ENCODE measurements at regions not wholly inside any gene's neighbourhood (a gene's known extent, or its start where the extent isn't known, plus 50 kb on each side); places are given as distances from the start of the nearest gene placed in this dataset.

GRCh38 chr21:31529406-31529805 lies 130.1 kb upstream of the SOD1 start:
- DNase-seq (ENCODE audit: low read depth in 1 of 2, low spot score in 1 of 2) = no peak
- Histone ChIP-seq H3K4me3 (replicated peaks; ENCODE audit: insufficient read depth, low read length) (no peak overlapping the region), H3K27ac (replicated peaks) (no peak overlapping the region), H3K27me3 (ENCODE audit: insufficient read depth, poor library complexity, severe bottlenecking) (no peaks in the 10 kb centered on the region)
- TF ChIP-seq GABPA (IDR thresholded peaks at IDR 0.05; ENCODE audit: low read depth) (no peak), CTCF (IDR thresholded peaks at IDR 0.05; ENCODE audit: insufficient read depth, low read length) (no peak), REST (IDR thresholded peaks at IDR 0.05; ENCODE audit: insufficient replicate concordance, low read depth) (no peak), SPI1 (IDR thresholded peaks at IDR 0.05; ENCODE audit: borderline replicate concordance, low read depth) (no peak), POLR2AphosphoS5 (IDR thresholded peaks at IDR 0.05; ENCODE audit: low read depth) (no peak)

- Histone ChIP-seq H3K27me3 (ENCODE audit: insufficient read depth, poor library complexity, severe bottlenecking) (no peaks in the 10 kb centered on the region), H3K27ac (replicated peaks) (no peak overlapping the region), H3K4me3 (replicated peaks; ENCODE audit: insufficient read depth, low read length) (no peak overlapping the region)
- TF ChIP-seq POLR2AphosphoS5 (IDR thresholded peaks at IDR 0.05; ENCODE audit: low read depth) (no peak), REST (IDR thresholded peaks at IDR 0.05; ENCODE audit: insufficient replicate concordance, low read depth) (no peak), SPI1 (IDR thresholded peaks at IDR 0.05; ENCODE audit: borderline replicate concordance, low read depth) (no peak), GABPA (IDR thresholded peaks at IDR 0.05; ENCODE audit: low read depth) (no peak), CTCF (IDR thresholded peaks at IDR 0.05; ENCODE audit: insufficient read depth, low read length) (no peak)
- no peak for DNase-seq (ENCODE audit: low read depth in 1 of 2, low spot score in 1 of 2)
These were observed 133.5 kb upstream of the SOD1 start for GRCh38 chr21:31526040-31526439.

GRCh38 chr21:31524140-31524539 lies 135.4 kb upstream of the SOD1 start:
- no peak for DNase-seq (ENCODE audit: low read depth in 1 of 2, low spot score in 1 of 2)
- no peak overlapping the region for H3K27ac ChIP-seq (replicated peaks)
- H3K27me3 ChIP-seq (ENCODE audit: insufficient read depth, poor library complexity, severe bottlenecking) = no peaks in the 10 kb centered on the region
- no peak overlapping the region for H3K4me3 ChIP-seq (replicated peaks; ENCODE audit: insufficient read depth, low read length)
- TF ChIP-seq SPI1 (IDR thresholded peaks at IDR 0.05; ENCODE audit: borderline replicate concordance, low read depth) (no peak), POLR2AphosphoS5 (IDR thresholded peaks at IDR 0.05; ENCODE audit: low read depth) (no peak), CTCF (IDR thresholded peaks at IDR 0.05; ENCODE audit: insufficient read depth, low read length) (no peak), REST (IDR thresholded peaks at IDR 0.05; ENCODE audit: insufficient replicate concordance, low read depth) (no peak), GABPA (IDR thresholded peaks at IDR 0.05; ENCODE audit: low read depth) (no peak)

All from HL-60 (cell line).